ENCODE measurements at regions not wholly inside any gene's neighbourhood (a gene's known extent, or its start where the extent isn't known, plus 50 kb on each side); places are given as distances from the start of the nearest gene placed in this dataset.

DNA sequence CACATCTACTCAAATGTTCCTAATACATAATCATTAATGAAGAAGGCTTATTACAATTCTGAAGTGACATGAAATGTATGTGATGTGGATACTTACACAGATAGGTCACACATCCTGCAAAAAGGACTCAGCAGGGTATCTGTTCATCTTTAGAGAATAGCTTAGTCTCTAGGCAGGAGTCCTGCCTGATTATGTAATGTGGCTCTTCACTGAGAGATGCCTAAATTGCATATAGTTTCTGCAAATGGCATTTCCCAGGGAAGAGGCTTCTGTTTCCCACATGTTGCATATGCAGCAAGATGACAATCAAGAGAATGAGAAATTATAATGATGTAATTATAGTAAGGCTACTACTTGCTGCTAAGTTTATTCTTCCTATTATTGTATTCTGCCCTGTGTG lies 58.8 kb upstream of the SLC36A4 start:
- TF ChIP-seq POLR2A (IDR thresholded peaks at IDR 0.05) (no peak), EP300 (IDR thresholded peaks at IDR 0.05) (no peak)
- TF ChIP-seq, protein P1, sequence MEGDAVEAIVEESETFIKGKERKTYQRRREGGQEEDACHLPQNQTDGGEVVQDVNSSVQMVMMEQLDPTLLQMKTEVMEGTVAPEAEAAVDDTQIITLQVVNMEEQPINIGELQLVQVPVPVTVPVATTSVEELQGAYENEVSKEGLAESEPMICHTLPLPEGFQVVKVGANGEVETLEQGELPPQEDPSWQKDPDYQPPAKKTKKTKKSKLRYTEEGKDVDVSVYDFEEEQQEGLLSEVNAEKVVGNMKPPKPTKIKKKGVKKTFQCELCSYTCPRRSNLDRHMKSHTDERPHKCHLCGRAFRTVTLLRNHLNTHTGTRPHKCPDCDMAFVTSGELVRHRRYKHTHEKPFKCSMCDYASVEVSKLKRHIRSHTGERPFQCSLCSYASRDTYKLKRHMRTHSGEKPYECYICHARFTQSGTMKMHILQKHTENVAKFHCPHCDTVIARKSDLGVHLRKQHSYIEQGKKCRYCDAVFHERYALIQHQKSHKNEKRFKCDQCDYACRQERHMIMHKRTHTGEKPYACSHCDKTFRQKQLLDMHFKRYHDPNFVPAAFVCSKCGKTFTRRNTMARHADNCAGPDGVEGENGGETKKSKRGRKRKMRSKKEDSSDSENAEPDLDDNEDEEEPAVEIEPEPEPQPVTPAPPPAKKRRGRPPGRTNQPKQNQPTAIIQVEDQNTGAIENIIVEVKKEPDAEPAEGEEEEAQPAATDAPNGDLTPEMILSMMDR (IDR thresholded peaks at IDR 0.05), result no peak
